Neuronal stem cell (in vitro differentiated cells): ENCODE measurements at regions not wholly inside any gene's neighbourhood (a gene's known extent, or its start where the extent isn't known, plus 50 kb on each side); places are given as distances from the start of the nearest gene placed in this dataset.

Experiments
- DNase-seq: peaks from one replicate; pipeline ENCODE4 v3.0.0-alpha.2; 2013; ENCODE audit warnings: low spot score
- H2AFZ ChIP-seq: one replicate; pipeline ENCODE4 v1.6.1; 2013; ENCODE audit warnings: mild to moderate bottlenecking, low read length, inconsistent platforms
- H2AK5ac ChIP-seq: 2 replicates; pipeline ENCODE4 v1.6.1; 2013; ENCODE audit warnings: low read depth, mild to moderate bottlenecking, inconsistent platforms, low read length, moderate library complexity, mixed read lengths
- H2BK120ac ChIP-seq: 2 replicates; pipeline ENCODE4 v1.6.1; 2013; ENCODE audit warnings: low read depth, mild to moderate bottlenecking, inconsistent platforms, low read length, moderate library complexity, mixed read lengths
- H2BK12ac ChIP-seq: one replicate; pipeline ENCODE4 v1.6.1; 2013; ENCODE audit warnings: low read length, inconsistent platforms
- H2BK15ac ChIP-seq: 2 replicates; pipeline ENCODE4 v1.6.1; 2013; ENCODE audit warnings: mild to moderate bottlenecking, low read length, inconsistent platforms, mixed read lengths
- H2BK5ac ChIP-seq: one replicate; pipeline ENCODE4 v1.6.1; 2013; ENCODE audit warnings: inconsistent platforms, mild to moderate bottlenecking, low read length, moderate library complexity
- H3K14ac ChIP-seq: one replicate; pipeline ENCODE4 v1.6.1; 2013; ENCODE audit warnings: low read length, inconsistent platforms
- H3K18ac ChIP-seq: 2 replicates; pipeline ENCODE4 v1.6.1; 2013; ENCODE audit warnings: low read length, inconsistent platforms
- H3K23ac ChIP-seq: 2 replicates; pipeline ENCODE4 v1.6.1; 2013; ENCODE audit warnings: low read depth, mild to moderate bottlenecking, mixed read lengths, low read length, inconsistent platforms; ENCODE audit not compliant: poor library complexity
- H3K27ac ChIP-seq: replicated peaks from 3 replicates; pipeline ENCODE4 v1.5.1; 2013; ENCODE audit warnings: low read length, inconsistent platforms
- H3K27me3 ChIP-seq, 3 experiments: 2 replicates each; pipeline ENCODE4 v1.6.1; 2013; ENCODE audit warnings: low read length in 3 of 3, mild to moderate bottlenecking in 2 of 3, inconsistent platforms in 1 of 3, low read depth in 1 of 3, mixed read lengths in 1 of 3, moderate library complexity in 1 of 3; ENCODE audit not compliant: control insufficient read depth in 3 of 3, insufficient read depth in 3 of 3
- H3K36me3 ChIP-seq, 2 donors: replicated peaks in 1 of 2; 2 replicates each; pipeline ENCODE4 v1.6.1; 2013; ENCODE audit warnings: low read length in 2 of 2; ENCODE audit not compliant: control insufficient read depth in 2 of 2, insufficient read depth in 2 of 2
- H3K4ac ChIP-seq: 2 replicates; pipeline ENCODE4 v1.6.1; 2013; ENCODE audit warnings: inconsistent platforms, mild to moderate bottlenecking, low read length, moderate library complexity
- H3K4me1 ChIP-seq, 2 donors: 1 replicate in 1 of 2; 2 replicates in 1 of 2; pipeline ENCODE4 v1.6.1; 2013; ENCODE audit warnings: low read length in 2 of 2, low read depth in 1 of 2; ENCODE audit not compliant: control insufficient read depth in 2 of 2, insufficient read depth in 1 of 2
- H3K4me2 ChIP-seq: one replicate; pipeline ENCODE4 v1.6.1; 2013; ENCODE audit warnings: mild to moderate bottlenecking, low read length, inconsistent platforms; ENCODE audit not compliant: insufficient read depth, poor library complexity, severe bottlenecking
- H3K4me3 ChIP-seq, 2 donors: 2 replicates each; pipeline ENCODE4 v1.5.1; 2013; ENCODE audit warnings: low read length in 2 of 2, mild to moderate bottlenecking in 2 of 2, inconsistent platforms in 1 of 2, moderate library complexity in 1 of 2
- H3K79me1 ChIP-seq: one replicate; pipeline ENCODE4 v1.6.1; 2013; ENCODE audit warnings: low read depth, mild to moderate bottlenecking, inconsistent platforms, low read length, moderate library complexity
- H3K9ac ChIP-seq: one replicate; pipeline ENCODE4 v1.6.1; 2013; ENCODE audit warnings: mild to moderate bottlenecking, low read depth, low read length, inconsistent platforms; ENCODE audit not compliant: poor library complexity
- H3K9me3 ChIP-seq, 2 donors: replicated peaks in 1 of 2; 2 replicates each; pipeline versions ENCODE3 to v1.6.1; 2013; ENCODE audit warnings: low read length in 2 of 2, mild to moderate bottlenecking in 2 of 2, inconsistent platforms in 1 of 2, low read depth in 1 of 2, mixed read lengths in 1 of 2, moderate library complexity in 1 of 2; ENCODE audit not compliant: control insufficient read depth in 2 of 2, insufficient read depth in 1 of 2
- H4K8ac ChIP-seq: one replicate; pipeline ENCODE4 v1.6.1; 2013; ENCODE audit warnings: low read depth, mild to moderate bottlenecking, inconsistent platforms, low read length, moderate library complexity
- H4K91ac ChIP-seq: one replicate; pipeline ENCODE4 v1.6.1; 2013; ENCODE audit warnings: low read length, low read depth, mild to moderate bottlenecking, inconsistent platforms; ENCODE audit not compliant: poor library complexity
- WGBS, 2 donors: extraction: QIAGEN DNeasy Blood & Tissue Kit; methylation state at CpG; one replicate each; pipeline ENCODE4 v1.1.7; 2013; ENCODE audit warnings: missing lambda C conversion rate in 2 of 2, mixed read lengths in 1 of 2; ENCODE audit not compliant: insufficient read length in 2 of 2, insufficient replicate concordance in 1 of 2; ENCODE audit errors: extremely low coverage in 2 of 2; 5-methylcytosine and 5-hydroxymethylcytosine counted together

DNA sequence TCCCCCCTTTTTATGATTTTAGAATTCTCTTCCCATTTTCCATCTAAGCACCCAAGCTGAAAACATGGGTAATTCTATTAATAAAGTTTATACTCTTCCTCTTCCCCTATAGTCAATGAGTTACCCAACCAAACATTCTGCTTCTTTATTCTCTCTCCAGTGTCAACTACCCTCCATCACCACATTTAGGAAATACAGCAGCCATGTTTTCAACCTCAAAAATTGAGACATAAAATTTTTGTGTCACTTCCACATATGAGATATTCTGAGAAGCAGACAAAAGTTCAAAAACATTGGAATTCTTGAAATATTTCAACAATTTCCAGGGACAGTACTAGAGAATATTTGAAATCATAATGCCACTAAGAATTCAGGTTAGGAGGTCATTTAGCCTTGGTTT, 64.8 kb upstream of the ATP1A1 start:
- Histone ChIP-seq H2AFZ (no peak overlapping the region), H3K9me3 (no peaks in the 10 kb centered on the region), H4K91ac (no peak overlapping the region), H3K27ac (no peak overlapping the region), H2BK12ac (no peak overlapping the region), H2BK120ac (no peak overlapping the region), H3K36me3 (no peaks in the 10 kb centered on the region), H2AK5ac (no peak overlapping the region), H3K79me1 (no peaks in the 10 kb centered on the region), H2BK15ac (no peak overlapping the region), H3K23ac (no peak overlapping the region), H3K14ac (no peak overlapping the region), H3K9ac (no peak overlapping the region), H3K4me3 (no peak overlapping the region), H3K27me3 (no peaks in the 10 kb centered on the region), H3K18ac (no peak overlapping the region), H3K4me1 (peaks cover 10 to 13% of the 10 kb centered on the region in 2 donors), H2BK5ac (no peak overlapping the region), H4K8ac (no peak overlapping the region), H3K4me2 (no peak overlapping the region), H3K4ac (no peak overlapping the region)
- DNase-seq, result no peak

DNA sequence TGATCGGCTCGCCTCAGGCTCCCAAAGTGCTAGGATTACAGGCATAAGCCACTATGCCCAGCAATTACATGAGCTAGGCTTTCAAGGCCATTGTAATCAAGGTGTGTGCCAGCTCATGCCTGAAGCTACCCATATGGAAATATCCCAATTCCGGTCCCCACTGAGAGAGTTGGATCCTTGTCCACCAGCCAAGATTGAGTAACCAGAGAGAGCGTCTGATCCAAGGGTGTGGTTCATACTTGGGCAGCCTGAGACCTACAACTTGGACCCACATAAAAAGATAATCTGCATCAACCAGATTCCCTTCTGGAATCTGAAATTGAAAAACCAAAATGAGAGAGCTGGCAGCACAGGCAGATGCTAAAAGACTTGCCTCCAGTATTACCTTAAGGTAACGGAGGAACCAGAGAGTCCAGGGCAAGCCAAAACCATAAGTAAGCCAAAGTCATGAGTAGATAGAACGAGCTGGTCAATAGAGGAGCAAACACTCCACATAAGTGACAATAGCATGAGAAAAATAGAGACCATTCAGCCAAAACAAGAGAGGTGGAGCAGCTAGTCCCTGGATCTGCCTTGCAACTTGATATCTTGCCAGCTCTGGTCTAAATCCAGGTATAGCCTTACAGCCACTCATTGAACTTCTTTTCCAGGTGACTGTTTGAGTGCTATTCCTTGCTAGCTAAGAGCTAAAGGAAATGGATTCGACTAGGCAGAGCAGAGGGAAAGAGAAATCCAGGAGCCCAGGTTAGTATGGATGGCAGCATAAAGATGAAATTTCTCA, 63.8 kb upstream of the ATP1A1 start:
- no peak for DNase-seq
- Histone ChIP-seq H3K79me1 (no peaks in the 10 kb centered on the region), H2BK15ac (no peak overlapping the region), H3K18ac (no peak overlapping the region), H3K36me3 (no peaks in the 10 kb centered on the region), H2BK12ac (no peak overlapping the region), H3K14ac (no peak overlapping the region), H3K9me3 (no peaks in the 10 kb centered on the region), H2BK5ac (no peak overlapping the region), H3K27me3 (no peaks in the 10 kb centered on the region), H4K91ac (no peak overlapping the region), H3K4me1 (peaks cover 10 to 13% of the 10 kb centered on the region in 2 donors), H3K4me3 (no peak overlapping the region), H3K23ac (no peak overlapping the region), H4K8ac (no peak overlapping the region), H2AK5ac (no peak overlapping the region), H2BK120ac (no peak overlapping the region), H3K4ac (no peak overlapping the region), H3K4me2 (no peak overlapping the region), H3K27ac (no peak overlapping the region), H2AFZ (no peak overlapping the region), H3K9ac (no peak overlapping the region)
- no CpG with 5 or more reads among the region's 7 CpGs for WGBS, 2 donors

DNA sequence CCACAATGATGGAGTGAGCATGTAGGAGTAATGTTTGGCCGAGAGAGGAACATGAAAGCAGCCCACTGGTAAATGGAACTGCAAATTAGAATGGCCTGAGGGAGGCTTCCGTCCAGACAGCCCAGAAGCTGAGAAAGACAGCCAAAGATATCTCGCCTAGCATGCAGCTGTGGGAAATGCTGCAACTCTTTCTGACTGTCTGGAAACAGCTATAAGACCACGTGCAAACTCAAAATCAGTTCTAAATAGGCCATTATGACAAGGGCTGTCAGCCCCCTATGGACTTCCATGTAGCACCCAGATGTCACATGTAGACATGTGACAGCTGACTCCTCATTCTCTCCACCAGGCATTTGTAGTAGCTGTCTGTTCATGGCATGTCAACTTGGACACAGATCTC, 62.9 kb upstream of the ATP1A1 start:
- Histone ChIP-seq H3K23ac (no peak overlapping the region), H2AFZ (no peak overlapping the region), H3K79me1 (no peaks in the 10 kb centered on the region), H2BK5ac (no peak overlapping the region), H2BK120ac (no peak overlapping the region), H3K27ac (no peak overlapping the region), H3K14ac (no peak overlapping the region), H2BK12ac (no peak overlapping the region), H3K9ac (no peak overlapping the region), H3K36me3 (no peaks in the 10 kb centered on the region), H3K4me1 (peaks cover 10 to 13% of the 10 kb centered on the region in 2 donors), H3K4me3 (no peak overlapping the region), H3K4ac (no peak overlapping the region), H2BK15ac (no peak overlapping the region), H4K91ac (no peak overlapping the region), H3K9me3 (no peaks in the 10 kb centered on the region), H3K18ac (no peak overlapping the region), H4K8ac (no peak overlapping the region), H3K27me3 (no peaks in the 10 kb centered on the region), H3K4me2 (no peak overlapping the region), H2AK5ac (no peak overlapping the region)
- WGBS, 2 donors, result no CpG with 5 or more reads among the region's 4 CpGs
- DNase-seq, result no peak

DNA sequence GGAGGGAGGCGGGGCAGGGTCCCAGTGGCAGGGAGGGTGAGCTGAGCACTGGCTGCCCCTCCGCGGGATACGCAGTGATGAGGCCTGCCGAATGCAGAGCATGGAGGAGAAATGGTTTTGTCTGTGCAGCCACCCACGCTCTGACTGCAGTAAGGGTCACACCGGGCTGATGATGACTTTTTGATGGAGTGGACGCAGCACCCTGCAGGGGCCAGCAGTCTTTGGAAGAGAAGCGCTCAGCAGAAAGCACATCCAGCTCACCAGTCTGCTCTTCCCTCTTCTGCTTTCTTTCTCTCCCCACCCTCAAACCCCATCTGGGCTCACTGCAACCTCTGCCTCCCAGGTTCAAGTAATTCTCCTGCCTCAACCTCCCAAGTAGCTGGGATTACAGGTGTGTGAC, 61.9 kb upstream of the ATP1A1 start:
- H3K14ac ChIP-seq, result no peak overlapping the region
- H4K8ac ChIP-seq, result no peak overlapping the region
- peak overlapping the region; percentile 57 for H3K9ac ChIP-seq
- no peaks in the 10 kb centered on the region for H3K27me3 ChIP-seq
- H2BK12ac ChIP-seq, result no peak overlapping the region
- no peak overlapping the region for H3K4me3 ChIP-seq
- H3K4me1 ChIP-seq, result peaks cover 10 to 13% of the 10 kb centered on the region in 2 donors
- H2BK5ac ChIP-seq, result no peak overlapping the region
- H3K27ac ChIP-seq, result no peak overlapping the region
- no peak overlapping the region for H3K4me2 ChIP-seq
- H3K23ac ChIP-seq, result no peak overlapping the region
- no peak overlapping the region for H4K91ac ChIP-seq
- H2BK120ac ChIP-seq, result no peak overlapping the region
- H3K79me1 ChIP-seq, result no peaks in the 10 kb centered on the region
- no peaks in the 10 kb centered on the region for H3K36me3 ChIP-seq
- peak overlapping the region; percentile 76 for H3K18ac ChIP-seq
- H3K4ac ChIP-seq, result no peak overlapping the region
- no CpG with 5 or more reads among the region's 9 CpGs for WGBS, 2 donors
- no peak for DNase-seq
- no peaks in the 10 kb centered on the region for H3K9me3 ChIP-seq
- no peak overlapping the region for H2AK5ac ChIP-seq
- no peak overlapping the region for H2AFZ ChIP-seq
- no peak overlapping the region for H2BK15ac ChIP-seq
